PC-3 (cell line): ENCODE measurements at regions not wholly inside any gene's neighbourhood (a gene's known extent, or its start where the extent isn't known, plus 50 kb on each side); places are given as distances from the start of the nearest gene placed in this dataset.

ENCODE experiments used
- CTCF ChIP-seq: fragments of 300-600 bp; sonication (generic); conservative IDR thresholded peaks from 2 replicates; pipeline ENCODE4 v1.5.1; 2017; ENCODE audit warnings: antibody characterized with exemption, low read depth, mild to moderate bottlenecking, low read length
- EZH2 ChIP-seq: fragments of 300-600 bp; sonication (generic); IDR thresholded peaks from one replicate; pipeline ENCODE4 v1.6.1; 2017; ENCODE audit warnings: antibody characterized with exemption, mild to moderate bottlenecking, low read length; ENCODE audit not compliant: unreplicated experiment

- no peak for TF ChIP-seq CTCF
- TF ChIP-seq EZH2: no peak
Observed at GRCh38 chrX:63935835-63936234, 150.8 kb upstream of the ARHGEF9 start.
